Esophagus squamous epithelium (tissue), 4 donors: ENCODE measurements at regions not wholly inside any gene's neighbourhood (a gene's known extent, or its start where the extent isn't known, plus 50 kb on each side); places are given as distances from the start of the nearest gene placed in this dataset.
"Not testable (repeated sequence)": the region's sequence is repeated elsewhere in the genome, so short reads cannot be mapped to it uniquely, and the experiment has no call there.

Experiments
- CTCF ChIP-seq, 6 experiments: fragments of 450-650 bp in 4 of 6; fragments of 200-600 bp in 2 of 6; sonication (generic) in 2 of 6; IDR thresholded peaks; one replicate each; pipeline ENCODE4 v1.5.1; 2016 to 2019; ENCODE audit warnings: antibody characterized with exemption in 6 of 6, mild to moderate bottlenecking in 4 of 6, moderate library complexity in 4 of 6
- POLR2A ChIP-seq, 4 donors: fragments of 450-650 bp; IDR thresholded peaks; one replicate each; pipeline ENCODE4 v1.6.1; 2017; ENCODE audit warnings: antibody characterized with exemption in 4 of 4, mild to moderate bottlenecking in 4 of 4, moderate library complexity in 3 of 4

GRCh38 chr5:29190398-29190797, 2003.1 kb upstream of the CDH6 start:
- TF ChIP-seq CTCF, POLR2A (IDR thresholded peaks at IDR 0.05): not testable (repeated sequence)
